ENCODE measurements at regions not wholly inside any gene's neighbourhood (a gene's known extent, or its start where the extent isn't known, plus 50 kb on each side); places are given as distances from the start of the nearest gene placed in this dataset.

GRCh38 chr13:103436057-103436654 lies 369.9 kb upstream of the SLC10A2 start:
- no peak for TF ChIP-seq CTCF (IDR thresholded peaks at IDR 0.05; ENCODE audit: low read depth, low read length)
- TF ChIP-seq MAX (IDR thresholded peaks at IDR 0.05; ENCODE audit: low read depth, low read length), result no peak
- TF ChIP-seq POLR2A (IDR thresholded peaks at IDR 0.05; ENCODE audit: extremely low read depth, insufficient read length), result no peak
- TF ChIP-seq MYC (IDR thresholded peaks at IDR 0.05; ENCODE audit: low read depth, low read length), result no peak

Data from NB4 (cell line).